H9 (cell line): ENCODE measurements at regions not wholly inside any gene's neighbourhood (a gene's known extent, or its start where the extent isn't known, plus 50 kb on each side); places are given as distances from the start of the nearest gene placed in this dataset.

Experiments used
- DNase-seq: peaks from one replicate; pipeline ENCODE4 v3.0.0-alpha.2; 2017
- H2AFZ ChIP-seq: one replicate; pipeline ENCODE4 v1.6.1; 2013; ENCODE audit warnings: mild to moderate bottlenecking, low read length, control low read depth, moderate library complexity
- H2AK5ac ChIP-seq: 2 replicates; pipeline ENCODE4 v1.6.1; 2013; ENCODE audit warnings: low read length, control low read depth, mixed read lengths; ENCODE audit not compliant: insufficient read length
- H2BK120ac ChIP-seq: one replicate; pipeline ENCODE4 v1.6.1; 2013; ENCODE audit warnings: low read depth, mild to moderate bottlenecking, low read length, control low read depth, inconsistent platforms; ENCODE audit not compliant: poor library complexity, severe bottlenecking
- H2BK12ac ChIP-seq: 2 replicates; pipeline ENCODE4 v1.6.1; 2013; ENCODE audit warnings: low read length, control low read depth, mixed read lengths, low read depth; ENCODE audit not compliant: insufficient read length
- H2BK15ac ChIP-seq: 2 replicates; pipeline ENCODE4 v1.6.1; 2013; ENCODE audit warnings: low read depth, low read length, control low read depth
- H2BK20ac ChIP-seq: one replicate; pipeline ENCODE4 v1.6.1; 2013; ENCODE audit warnings: low read depth, mild to moderate bottlenecking, low read length, control low read depth, inconsistent platforms; ENCODE audit not compliant: poor library complexity, severe bottlenecking
- H2BK5ac ChIP-seq: 2 replicates; pipeline ENCODE4 v1.6.1; 2013; ENCODE audit warnings: low read length, control low read depth, mixed read lengths; ENCODE audit not compliant: insufficient read length
- H3K14ac ChIP-seq: 2 replicates; pipeline ENCODE4 v1.6.1; 2013; ENCODE audit warnings: low read length, control low read depth; ENCODE audit not compliant: insufficient read depth
- H3K18ac ChIP-seq: 2 replicates; pipeline ENCODE4 v1.6.1; 2013; ENCODE audit warnings: low read depth, mild to moderate bottlenecking, mixed read lengths, low read length, control low read depth; ENCODE audit not compliant: insufficient read length
- H3K23ac ChIP-seq: 2 replicates; pipeline ENCODE4 v1.6.1; 2013; ENCODE audit warnings: low read length, control low read depth, mixed read lengths, low read depth; ENCODE audit not compliant: insufficient read length
- H3K23me2 ChIP-seq: 2 replicates; pipeline ENCODE4 v1.6.1; 2013; ENCODE audit warnings: low read depth, mild to moderate bottlenecking, mixed read lengths, low read length, control low read depth; ENCODE audit not compliant: insufficient read length, poor library complexity, severe bottlenecking
- H3K27ac ChIP-seq: 2 replicates; pipeline ENCODE4 v1.5.1; 2013; ENCODE audit warnings: low read length, control low read depth, mixed read lengths, low read depth; ENCODE audit not compliant: insufficient read length
- H3K27me3 ChIP-seq: 2 replicates; pipeline ENCODE4 v1.6.1; 2013; ENCODE audit warnings: low read length, control low read depth, inconsistent platforms; ENCODE audit not compliant: insufficient read depth
- H3K4ac ChIP-seq: 2 replicates; pipeline ENCODE4 v1.6.1; 2013; ENCODE audit warnings: low read depth, mild to moderate bottlenecking, control low read depth, inconsistent platforms, low read length, moderate library complexity
- H3K4me1 ChIP-seq: 2 replicates; pipeline ENCODE4 v1.6.1; 2013; ENCODE audit warnings: low read length, control low read depth, inconsistent platforms; ENCODE audit not compliant: insufficient read depth
- H3K4me2 ChIP-seq: 2 replicates; pipeline ENCODE4 v1.6.1; 2013; ENCODE audit warnings: low read length, control low read depth, mixed read lengths; ENCODE audit not compliant: insufficient read length, insufficient read depth
- H3K56ac ChIP-seq: 2 replicates; pipeline ENCODE4 v1.6.1; 2013; ENCODE audit warnings: low read depth, mild to moderate bottlenecking, mixed read lengths, low read length, control low read depth; ENCODE audit not compliant: insufficient read length
- H3K79me1 ChIP-seq: 2 replicates; pipeline ENCODE4 v1.6.1; 2013; ENCODE audit warnings: low read depth, mild to moderate bottlenecking, moderate library complexity, low read length, control low read depth, inconsistent platforms; ENCODE audit not compliant: insufficient read depth, poor library complexity, severe bottlenecking
- H3K79me2 ChIP-seq: 2 replicates; pipeline ENCODE4 v1.6.1; 2013; ENCODE audit warnings: low read length, control low read depth, inconsistent platforms; ENCODE audit not compliant: insufficient read depth
- H3K9ac ChIP-seq: 2 replicates; pipeline ENCODE4 v1.6.1; 2013; ENCODE audit warnings: low read length, control low read depth, mixed read lengths; ENCODE audit not compliant: insufficient read length; ENCODE audit errors: extremely low read depth
- H3K9me3 ChIP-seq: one replicate; pipeline ENCODE4 v1.6.1; 2013; ENCODE audit warnings: low read depth, low read length, inconsistent platforms; ENCODE audit not compliant: control insufficient read depth
- H3T11ph ChIP-seq: one replicate; pipeline ENCODE4 v1.6.1; 2013; ENCODE audit warnings: mild to moderate bottlenecking, low read length, control low read depth, inconsistent platforms
- H4K20me1 ChIP-seq: one replicate; pipeline ENCODE4 v1.6.1; 2013; ENCODE audit not compliant: control insufficient read depth, insufficient read length, insufficient read depth
- H4K5ac ChIP-seq: 2 replicates; pipeline ENCODE4 v1.6.1; 2013; ENCODE audit warnings: low read depth, mild to moderate bottlenecking, mixed read lengths, low read length, control low read depth; ENCODE audit not compliant: insufficient read length
- H4K8ac ChIP-seq: replicated peaks from 2 replicates; pipeline ENCODE4 v1.6.1; 2013; ENCODE audit warnings: low read length, control low read depth, mixed read lengths, low read depth; ENCODE audit not compliant: insufficient read length
- H4K91ac ChIP-seq: 2 replicates; pipeline ENCODE4 v1.6.1; 2013; ENCODE audit warnings: low read depth, mild to moderate bottlenecking, moderate library complexity, mixed read lengths, low read length, control low read depth; ENCODE audit not compliant: insufficient read length
- H3K27ac Mint-ChIP-seq, 3 experiments: 2 replicates in 2 of 3; 3 replicates in 1 of 3; pipeline ENCODE4 v1.8.0; 2020 to 2021; ENCODE audit warnings: mixed read lengths in 3 of 3, mild to moderate bottlenecking in 1 of 3, moderate library complexity in 1 of 3
- H3K27me3 Mint-ChIP-seq: 2 replicates; pipeline ENCODE4 v1.8.0; 2021; ENCODE audit warnings: low read depth, mild to moderate bottlenecking, moderate library complexity, mixed read lengths
- H3K36me3 Mint-ChIP-seq, 3 experiments: 2 replicates in 2 of 3; 3 replicates in 1 of 3; pipeline ENCODE4 v1.8.0; 2020 to 2021; ENCODE audit warnings: low read depth in 3 of 3, mixed read lengths in 3 of 3; ENCODE audit not compliant: insufficient read depth in 1 of 3
- H3K4me1 Mint-ChIP-seq, 2 experiments: 2 replicates each; pipeline ENCODE4 v1.8.0; 2020; ENCODE audit warnings: mixed read lengths in 2 of 2
- H3K4me3 Mint-ChIP-seq, 2 experiments: 2 replicates in 1 of 2; 3 replicates in 1 of 2; pipeline ENCODE4 v1.8.0; 2020 to 2021; ENCODE audit warnings: mild to moderate bottlenecking in 2 of 2, mixed read lengths in 2 of 2, moderate library complexity in 1 of 2
- H3K9me3 Mint-ChIP-seq, 2 experiments: 2 replicates in 1 of 2; 3 replicates in 1 of 2; pipeline ENCODE4 v1.8.0; 2020; ENCODE audit warnings: mild to moderate bottlenecking in 2 of 2, mixed read lengths in 2 of 2, moderate library complexity in 1 of 2
- CTCF ChIP-seq: fragments of 200-600 bp; sonication (generic); conservative IDR thresholded peaks from 3 replicates; pipeline ENCODE4 v1.8.0; 2021; ENCODE audit warnings: antibody characterized with exemption, mild to moderate bottlenecking
- WGBS: extraction: QIAGEN DNeasy Blood & Tissue Kit; methylation state at CpG from one replicate; pipeline ENCODE4 v1.1.7; 2013; ENCODE audit warnings: missing lambda C conversion rate, low lambda C conversion rate, mixed read lengths; ENCODE audit not compliant: insufficient read length; ENCODE audit errors: extremely low coverage; 5-methylcytosine and 5-hydroxymethylcytosine counted together

- Histone ChIP-seq H2BK15ac (no peak overlapping the region), H3K9ac (no peak overlapping the region), H2BK20ac (no peak overlapping the region), H3K4ac (no peak overlapping the region), H4K20me1 (no peaks in the 10 kb centered on the region), H3K27ac (no peak overlapping the region), H3T11ph (no peak overlapping the region), H4K5ac (no peak overlapping the region), H3K4me1 (no peaks in the 10 kb centered on the region), H2BK5ac (no peak overlapping the region), H3K23ac (no peak overlapping the region), H3K18ac (no peak overlapping the region), H2BK12ac (no peak overlapping the region), H3K27me3 (no peaks in the 10 kb centered on the region), H3K9me3 (no peaks in the 10 kb centered on the region), H2BK120ac (no peak overlapping the region), H3K23me2 (no peaks in the 10 kb centered on the region), H2AK5ac (no peak overlapping the region), H3K4me2 (no peak overlapping the region), H4K8ac (no peak overlapping the region), H3K79me2 (no peaks in the 10 kb centered on the region), H3K79me1 (no peaks in the 10 kb centered on the region), H3K56ac (no peak overlapping the region), H3K14ac (no peak overlapping the region), H2AFZ (no peak overlapping the region), H4K91ac (no peak overlapping the region)
- Mint-ChIP-seq H3K27ac (no peak overlapping the region), H3K9me3 (peaks cover 0 to 5% of the 10 kb centered on the region in 2 experiments; a peak in 1 of 5 replicates), H3K4me3 (no peak overlapping the region), H3K36me3 (no peaks in the 10 kb centered on the region; a peak in 1 of 7 replicates), H3K27me3 (no peaks in the 10 kb centered on the region), H3K4me1 (no peaks in the 10 kb centered on the region)
- TF ChIP-seq CTCF = no peak
- WGBS = no CpG with 5 or more reads among the region's 3 CpGs
- DNase-seq = no peak
Observed at GRCh38 chr3:165682734-165683133, 154.5 kb downstream of the BCHE start.
